GM23248 (cell line): ENCODE measurements at regions not wholly inside any gene's neighbourhood (a gene's known extent, or its start where the extent isn't known, plus 50 kb on each side); places are given as distances from the start of the nearest gene placed in this dataset.

ENCODE experiments used
- DNase-seq: peaks from one replicate; pipeline ENCODE4 v3.0.0-alpha.2; 2015
- H2AFZ ChIP-seq: fragments of 200-600 bp; sonication (generic); 2 replicates; pipeline ENCODE4 v1.6.1; 2016; ENCODE audit warnings: antibody characterized with exemption
- H3F3A ChIP-seq: fragments of 200-600 bp; sonication (generic); 2 replicates; pipeline ENCODE4 v1.6.1; 2016; ENCODE audit warnings: mild to moderate bottlenecking, antibody characterized with exemption, mixed run types; ENCODE audit not compliant: insufficient read depth
- H3K27ac ChIP-seq: fragments of 200-600 bp; sonication (generic); 2 replicates; pipeline ENCODE4 v1.5.1; 2016; ENCODE audit warnings: mild to moderate bottlenecking
- H3K27me3 ChIP-seq: fragments of 200-600 bp; sonication (generic); replicated peaks from 2 replicates; pipeline ENCODE4 v1.6.1; 2016; ENCODE audit warnings: mild to moderate bottlenecking; ENCODE audit not compliant: insufficient read depth
- H3K36me3 ChIP-seq: fragments of 200-600 bp; sonication (generic); 2 replicates; pipeline ENCODE4 v1.6.1; 2016; ENCODE audit warnings: low read depth, mild to moderate bottlenecking
- H3K4me1 ChIP-seq: fragments of 200-600 bp; sonication (generic); 2 replicates; pipeline ENCODE4 v1.6.1; 2016; ENCODE audit warnings: mild to moderate bottlenecking; ENCODE audit not compliant: insufficient read depth
- H3K4me2 ChIP-seq: fragments of 200-600 bp; sonication (generic); one replicate; pipeline ENCODE4 v1.6.1; 2016; ENCODE audit warnings: mild to moderate bottlenecking; ENCODE audit not compliant: unreplicated experiment
- H3K4me3 ChIP-seq: fragments of 200-600 bp; sonication (generic); 2 replicates; pipeline ENCODE4 v1.5.1; 2016; ENCODE audit warnings: mild to moderate bottlenecking
- H3K79me2 ChIP-seq: fragments of 200-600 bp; sonication (generic); 2 replicates; pipeline ENCODE4 v1.6.1; 2016; ENCODE audit warnings: mild to moderate bottlenecking; ENCODE audit not compliant: insufficient read depth
- H3K9ac ChIP-seq: fragments of 200-600 bp; sonication (generic); 2 replicates; pipeline ENCODE4 v1.6.1; 2016; ENCODE audit warnings: mild to moderate bottlenecking
- H3K9me2 ChIP-seq: fragments of 200-600 bp; sonication (generic); 2 replicates; pipeline ENCODE4 v1.6.1; 2016; ENCODE audit warnings: mixed run types, mild to moderate bottlenecking, moderate library complexity; ENCODE audit not compliant: insufficient read depth
- H3K9me3 ChIP-seq: fragments of 200-600 bp; sonication (generic); one replicate; pipeline ENCODE4 v1.6.1; 2017; ENCODE audit warnings: low read depth
- H4K20me1 ChIP-seq: fragments of 200-600 bp; sonication (generic); 2 replicates; pipeline ENCODE4 v1.6.0; 2016; ENCODE audit not compliant: insufficient read depth
- EZH2 ChIP-seq: fragments of 200-600 bp; sonication (generic); IDR thresholded peaks from 2 replicates; pipeline ENCODE4 v1.6.1; 2018; ENCODE audit warnings: antibody characterized with exemption, mild to moderate bottlenecking; ENCODE audit not compliant: insufficient read depth, poor library complexity, severe bottlenecking
- EZH2phosphoT487 ChIP-seq: fragments of 200-600 bp; sonication (generic); IDR thresholded peaks from 2 replicates; pipeline ENCODE4 v1.6.1; 2018; ENCODE audit warnings: antibody characterized with exemption, moderate library complexity, mild to moderate bottlenecking, low read depth; ENCODE audit not compliant: insufficient read depth
- WGBS, 2 experiments: methylation state at CpG; one replicate each; pipeline ENCODE4 v1.1.6; 2015 to 2017; ENCODE audit warnings: low lambda C conversion rate in 2 of 2, low coverage in 1 of 2; ENCODE audit errors: missing lambda C conversion rate in 2 of 2; 5-methylcytosine and 5-hydroxymethylcytosine counted together
- in situ Hi-C: fragments of 300-500 bp; cut with MboI; formaldehyde crosslinking; loops from 2 replicates; pipeline ENCODE4 v1.15.0; 2020

- 96 to 98% methylated on average over 15 of the region's 15 CpGs for WGBS, 2 experiments
Measured at GRCh38 chr6:169000022-169000421, 253.6 kb downstream of the THBS2 start.

GRCh38 chr6:168999392-168999791 is 254.3 kb downstream of the THBS2 start:
- Histone ChIP-seq H2AFZ (no peak overlapping the region), H3K9me2 (no peaks in the 10 kb centered on the region), H3K4me1 (no peaks in the 10 kb centered on the region), H3K36me3 (no peaks in the 10 kb centered on the region), H3K4me3 (no peak overlapping the region), H3K27me3 (no peaks in the 10 kb centered on the region), H3F3A (no peaks in the 10 kb centered on the region), H3K79me2 (no peaks in the 10 kb centered on the region), H4K20me1 (no peaks in the 10 kb centered on the region), H3K9ac (no peak overlapping the region), H3K27ac (no peak overlapping the region), H3K4me2 (no peak overlapping the region), H3K9me3 (no peaks in the 10 kb centered on the region)
- 75 to 81% methylated on average over 13 of the region's 13 CpGs for whole genome bisulfite sequencing, 2 experiments
- in situ Hi-C loops, result no loop called here
- TF ChIP-seq EZH2 (no peak), EZH2phosphoT487 (no peak)
- DNase-seq, result peak; percentile 14

More at GRCh38 chr6:169000022-169000421, 253.6 kb downstream of the THBS2 start:
- TF ChIP-seq EZH2, result no peak
- no peak for TF ChIP-seq EZH2phosphoT487
- Histone ChIP-seq H3K4me3 (no peak overlapping the region), H3F3A (no peaks in the 10 kb centered on the region), H2AFZ (no peak overlapping the region), H3K4me1 (no peaks in the 10 kb centered on the region), H3K27me3 (no peaks in the 10 kb centered on the region), H3K9ac (no peak overlapping the region), H3K4me2 (no peak overlapping the region), H3K9me3 (no peaks in the 10 kb centered on the region), H3K36me3 (no peaks in the 10 kb centered on the region), H3K9me2 (no peaks in the 10 kb centered on the region), H3K79me2 (no peaks in the 10 kb centered on the region), H4K20me1 (no peaks in the 10 kb centered on the region), H3K27ac (no peak overlapping the region)
- in situ Hi-C loops, result no loop called here
- no peak for DNase-seq

GRCh38 chr6:168996356-168996625 is 257.4 kb downstream of the THBS2 start:
- Histone ChIP-seq H2AFZ (peak overlapping the region; percentile 12; the same call in 1 of the 2 replicates), H3K4me1 (no peaks in the 10 kb centered on the region), H3K36me3 (no peaks in the 10 kb centered on the region), H3F3A (no peaks in the 10 kb centered on the region), H3K9me2 (no peaks in the 10 kb centered on the region), H3K79me2 (no peaks in the 10 kb centered on the region), H3K4me3 (no peak overlapping the region), H3K9me3 (no peaks in the 10 kb centered on the region), H3K4me2 (no peak overlapping the region), H3K9ac (no peak overlapping the region), H3K27ac (no peak overlapping the region), H3K27me3 (no peaks in the 10 kb centered on the region), H4K20me1 (no peaks in the 10 kb centered on the region)
- in situ Hi-C loops, result no loop called here
- DNase-seq, result no peak
- no peak for TF ChIP-seq EZH2phosphoT487
- TF ChIP-seq EZH2, result no peak
- WGBS, 2 experiments, result 27 to 36% methylated on average over 6 to 9 of the region's 9 CpGs

- Histone ChIP-seq H3K27ac (no peak overlapping the region), H3K9me3 (no peaks in the 10 kb centered on the region), H3K4me3 (no peak overlapping the region), H3K9me2 (no peaks in the 10 kb centered on the region), H3F3A (no peaks in the 10 kb centered on the region), H3K36me3 (no peaks in the 10 kb centered on the region), H3K9ac (no peak overlapping the region), H4K20me1 (no peaks in the 10 kb centered on the region), H3K27me3 (no peaks in the 10 kb centered on the region), H3K79me2 (no peaks in the 10 kb centered on the region), H2AFZ (peak overlapping the region; percentile 12; the same call in 1 of the 2 replicates), H3K4me2 (no peak overlapping the region), H3K4me1 (no peaks in the 10 kb centered on the region)
- in situ Hi-C loops, result no loop called here
- DNase-seq, result no peak
- WGBS, 2 experiments, result 72 to 75% methylated on average over 24 to 29 of the region's 29 CpGs
- TF ChIP-seq EZH2 (no peak), EZH2phosphoT487 (no peak)
Measured at GRCh38 chr6:168995526-168996355, 257.9 kb downstream of the THBS2 start.
